Astrocyte (in vitro differentiated cells and primary cell): ENCODE measurements at regions not wholly inside any gene's neighbourhood (a gene's known extent, or its start where the extent isn't known, plus 50 kb on each side); places are given as distances from the start of the nearest gene placed in this dataset.

ENCODE experiments used
- DNase-seq: peaks from one replicate; pipeline ENCODE4 v3.0.0-alpha.2; 2010; ENCODE audit warnings: low read depth
- FAIRE-seq: peaks from 2 replicates; lab custom pipeline; 2011; peaks lifted over from hg19 to GRCh38; lab: Jason Lieb, UNC
- H2AFZ ChIP-seq: 2 replicates; pipeline ENCODE4 v1.6.0; 2012; ENCODE audit warnings: low read depth, low read length, inconsistent platforms
- H3K27ac ChIP-seq: 2 replicates; pipeline ENCODE4 v1.5.1; 2011; ENCODE audit warnings: low read depth, low read length, inconsistent platforms
- H3K27me3 ChIP-seq: 2 replicates; pipeline ENCODE4 v1.6.0; 2011; ENCODE audit warnings: low read length, inconsistent platforms; ENCODE audit not compliant: insufficient read depth
- H3K36me3 ChIP-seq: 2 replicates; pipeline ENCODE4 v1.5.1; 2011; ENCODE audit warnings: low read length, inconsistent platforms; ENCODE audit not compliant: insufficient read depth
- H3K4me1 ChIP-seq: 2 replicates; pipeline ENCODE4 v1.5.1; 2011; ENCODE audit warnings: low read length, inconsistent platforms; ENCODE audit not compliant: insufficient read depth
- H3K4me2 ChIP-seq: 2 replicates; pipeline ENCODE4 v1.6.0; 2012; ENCODE audit warnings: low read length, inconsistent platforms
- H3K4me3 ChIP-seq: 2 replicates; pipeline ENCODE4 v1.5.1; 2011; ENCODE audit warnings: low read depth, mild to moderate bottlenecking, low read length, inconsistent platforms; ENCODE audit not compliant: insufficient read depth
- H3K79me2 ChIP-seq: 2 replicates; pipeline ENCODE4 v1.6.0; 2012; ENCODE audit warnings: mild to moderate bottlenecking, low read length, inconsistent platforms; ENCODE audit not compliant: insufficient read depth
- H3K9ac ChIP-seq: 2 replicates; pipeline ENCODE4 v1.6.0; 2012; ENCODE audit warnings: mild to moderate bottlenecking, low read length, inconsistent platforms
- H3K9me3 ChIP-seq: 2 replicates; pipeline ENCODE4 v1.5.1; 2012; ENCODE audit warnings: low read depth, mild to moderate bottlenecking, low read length, inconsistent platforms; ENCODE audit not compliant: insufficient read depth
- H4K20me1 ChIP-seq: 2 replicates; pipeline ENCODE4 v1.6.0; 2012; ENCODE audit warnings: low read length, inconsistent platforms; ENCODE audit not compliant: insufficient read depth
- H3K27ac Mint-ChIP-seq: one replicate; pipeline ENCODE4 v1.8.0; 2021; ENCODE audit warnings: mild to moderate bottlenecking, mixed read lengths; ENCODE audit not compliant: unreplicated experiment
- H3K27me3 Mint-ChIP-seq: one replicate; pipeline ENCODE4 v1.8.0; 2021; ENCODE audit warnings: low read depth, mixed read lengths; ENCODE audit not compliant: unreplicated experiment
- H3K36me3 Mint-ChIP-seq: one replicate; pipeline ENCODE4 v1.8.0; 2021; ENCODE audit warnings: low read depth, mixed read lengths; ENCODE audit not compliant: unreplicated experiment
- H3K4me1 Mint-ChIP-seq: one replicate; pipeline ENCODE4 v1.8.0; 2021; ENCODE audit warnings: low read depth, mixed read lengths; ENCODE audit not compliant: unreplicated experiment
- H3K4me3 Mint-ChIP-seq: one replicate; pipeline ENCODE4 v1.8.0; 2021; ENCODE audit warnings: mild to moderate bottlenecking, moderate library complexity, mixed read lengths; ENCODE audit not compliant: unreplicated experiment
- H3K9me3 Mint-ChIP-seq: one replicate; pipeline ENCODE4 v1.8.0; 2021; ENCODE audit warnings: mild to moderate bottlenecking, mixed read lengths; ENCODE audit not compliant: unreplicated experiment
- EZH2 ChIP-seq: IDR thresholded peaks from 2 replicates; pipeline ENCODE4 v1.6.1; 2012; ENCODE audit warnings: mild to moderate bottlenecking, low read length, inconsistent platforms; ENCODE audit not compliant: insufficient read depth
- TF ChIP-seq, protein P1 (sequence below): IDR thresholded peaks from 2 replicates; pipeline ENCODE4 v1.5.1; 2011; ENCODE audit warnings: low read depth, mild to moderate bottlenecking, inconsistent platforms, low read length, moderate library complexity; ENCODE audit not compliant: insufficient read depth

DNA sequence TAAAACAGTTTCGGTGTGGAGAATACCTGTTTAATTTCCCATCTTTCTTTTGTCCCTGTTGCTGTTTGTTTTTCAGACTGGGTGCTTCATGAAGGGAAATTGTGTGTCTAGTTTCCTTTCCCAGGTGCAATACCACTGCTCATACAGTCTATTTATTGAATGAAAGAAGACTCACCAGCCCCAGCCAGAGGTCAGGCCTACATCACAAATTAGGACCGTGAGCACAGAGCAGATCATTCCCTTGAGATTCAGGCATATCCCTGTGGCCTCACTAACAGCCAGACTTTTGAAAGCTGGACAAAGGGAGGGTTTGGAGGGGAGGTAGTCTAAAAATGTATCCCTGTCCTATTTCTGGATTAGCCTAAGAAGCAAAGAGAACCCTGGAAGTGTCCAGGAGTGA lies 278.9 kb downstream of the IRS1 start:
- Histone ChIP-seq H4K20me1 (no peaks in the 10 kb centered on the region), H3K4me2 (no peak overlapping the region), H3K79me2 (no peaks in the 10 kb centered on the region), H2AFZ (no peak overlapping the region), H3K27me3 (no peaks in the 10 kb centered on the region), H3K9ac (no peak overlapping the region), H3K4me1 (no peaks in the 10 kb centered on the region), H3K4me3 (no peak overlapping the region), H3K36me3 (no peaks in the 10 kb centered on the region), H3K27ac (no peak overlapping the region), H3K9me3 (no peaks in the 10 kb centered on the region)
- Mint-ChIP-seq H3K9me3 (peaks cover 16% of the 10 kb centered on the region), H3K27ac (no peak overlapping the region), H3K36me3 (peaks cover 5% of the 10 kb centered on the region), H3K27me3 (no peaks in the 10 kb centered on the region), H3K4me3 (no peak overlapping the region), H3K4me1 (no peaks in the 10 kb centered on the region)
- no peak for DNase-seq
- FAIRE-seq: no peak
- TF ChIP-seq, protein P1, sequence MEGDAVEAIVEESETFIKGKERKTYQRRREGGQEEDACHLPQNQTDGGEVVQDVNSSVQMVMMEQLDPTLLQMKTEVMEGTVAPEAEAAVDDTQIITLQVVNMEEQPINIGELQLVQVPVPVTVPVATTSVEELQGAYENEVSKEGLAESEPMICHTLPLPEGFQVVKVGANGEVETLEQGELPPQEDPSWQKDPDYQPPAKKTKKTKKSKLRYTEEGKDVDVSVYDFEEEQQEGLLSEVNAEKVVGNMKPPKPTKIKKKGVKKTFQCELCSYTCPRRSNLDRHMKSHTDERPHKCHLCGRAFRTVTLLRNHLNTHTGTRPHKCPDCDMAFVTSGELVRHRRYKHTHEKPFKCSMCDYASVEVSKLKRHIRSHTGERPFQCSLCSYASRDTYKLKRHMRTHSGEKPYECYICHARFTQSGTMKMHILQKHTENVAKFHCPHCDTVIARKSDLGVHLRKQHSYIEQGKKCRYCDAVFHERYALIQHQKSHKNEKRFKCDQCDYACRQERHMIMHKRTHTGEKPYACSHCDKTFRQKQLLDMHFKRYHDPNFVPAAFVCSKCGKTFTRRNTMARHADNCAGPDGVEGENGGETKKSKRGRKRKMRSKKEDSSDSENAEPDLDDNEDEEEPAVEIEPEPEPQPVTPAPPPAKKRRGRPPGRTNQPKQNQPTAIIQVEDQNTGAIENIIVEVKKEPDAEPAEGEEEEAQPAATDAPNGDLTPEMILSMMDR: no peak
- no peak for TF ChIP-seq EZH2

DNA sequence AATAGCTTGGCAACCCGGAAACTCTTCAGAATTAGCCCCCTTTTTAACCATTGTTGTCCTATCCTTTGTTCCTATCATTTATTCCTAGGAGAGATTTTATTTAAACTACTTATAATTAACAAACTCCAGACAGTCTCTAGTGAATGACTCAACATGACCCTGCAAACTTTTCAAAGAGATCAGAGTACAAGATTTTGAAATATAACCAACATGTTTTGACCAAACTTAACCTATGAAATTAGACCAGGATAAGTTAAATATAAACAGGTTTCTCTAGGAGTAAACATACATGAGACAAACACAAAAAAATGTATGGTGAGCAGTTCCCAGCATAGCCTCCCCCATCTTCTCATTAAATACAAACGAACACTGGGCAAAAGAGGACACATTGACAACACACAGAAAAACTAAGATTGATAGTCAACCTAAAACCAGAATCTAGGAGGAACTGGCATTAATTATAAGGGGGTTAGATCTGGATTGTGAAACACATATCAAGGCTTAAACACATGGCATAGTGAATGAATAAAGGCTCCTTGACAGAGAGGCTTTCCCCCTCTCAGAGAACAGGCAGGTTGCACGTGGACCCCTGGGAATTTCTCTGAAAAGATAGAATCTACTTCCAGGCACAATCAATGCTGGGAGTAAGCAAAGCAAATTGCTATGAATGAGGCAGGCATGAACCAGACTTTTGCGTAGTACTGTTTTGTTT lies 284.1 kb downstream of the IRS1 start:
- no peak overlapping the region for H3K27ac ChIP-seq
- no peaks in the 10 kb centered on the region for H3K4me1 ChIP-seq
- no peak overlapping the region for H3K4me3 Mint-ChIP-seq
- no peaks in the 10 kb centered on the region for H3K27me3 ChIP-seq
- no peak overlapping the region for H3K9ac ChIP-seq
- no peaks in the 10 kb centered on the region for H3K79me2 ChIP-seq
- no peaks in the 10 kb centered on the region for H3K36me3 ChIP-seq
- TF ChIP-seq, protein P1: no peak
- TF ChIP-seq EZH2: no peak
- H3K4me3 ChIP-seq: no peak overlapping the region
- H2AFZ ChIP-seq: no peak overlapping the region
- no peak for FAIRE-seq
- peaks cover 6% of the 10 kb centered on the region for H3K9me3 Mint-ChIP-seq
- H3K27ac Mint-ChIP-seq: no peak overlapping the region
- peaks cover 6% of the 10 kb centered on the region for H3K4me1 Mint-ChIP-seq
- H3K9me3 ChIP-seq: no peaks in the 10 kb centered on the region
- no peaks in the 10 kb centered on the region for H3K27me3 Mint-ChIP-seq
- H4K20me1 ChIP-seq: no peaks in the 10 kb centered on the region
- no peak overlapping the region for H3K4me2 ChIP-seq
- peak; percentile 26 for DNase-seq
- no peaks in the 10 kb centered on the region for H3K36me3 Mint-ChIP-seq

DNA sequence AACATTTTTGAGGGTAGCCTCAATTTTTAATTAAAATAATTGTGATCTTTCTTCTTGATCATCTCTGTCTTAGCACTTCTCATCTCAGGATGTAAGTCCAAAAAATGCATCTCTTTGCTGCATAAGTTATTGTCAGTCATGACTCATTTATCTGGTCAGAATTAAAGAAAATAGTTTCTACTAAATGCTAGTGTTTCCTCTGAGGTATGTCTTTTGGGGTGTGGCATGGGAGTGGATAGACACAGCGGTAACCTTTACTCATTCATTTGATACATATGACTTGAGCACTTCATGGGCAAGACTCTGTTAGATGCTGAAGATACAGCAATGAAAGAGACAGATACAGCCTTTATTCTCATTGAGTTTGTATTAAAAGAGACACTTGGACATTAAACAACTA lies 284.7 kb downstream of the IRS1 start:
- H3K4me1 Mint-ChIP-seq: peaks cover 6% of the 10 kb centered on the region

More for the DNA sequence above, 284.7 kb downstream of the IRS1 start:
- no peaks in the 10 kb centered on the region for H3K36me3 Mint-ChIP-seq
- FAIRE-seq (no peak), DNase-seq (peak; percentile 45)
- no peak overlapping the region for H3K27ac ChIP-seq
- no peaks in the 10 kb centered on the region for H4K20me1 ChIP-seq
- no peaks in the 10 kb centered on the region for H3K27me3 ChIP-seq
- no peak overlapping the region for H3K4me2 ChIP-seq
- no peaks in the 10 kb centered on the region for H3K36me3 ChIP-seq
- H3K9ac ChIP-seq: no peak overlapping the region
- no peak overlapping the region for H3K4me3 ChIP-seq
- no peak overlapping the region for H3K4me3 Mint-ChIP-seq
- H3K79me2 ChIP-seq: no peaks in the 10 kb centered on the region
- no peaks in the 10 kb centered on the region for H3K9me3 ChIP-seq
- TF ChIP-seq EZH2: no peak
- TF ChIP-seq, protein P1: no peak
- H3K27ac Mint-ChIP-seq: no peak overlapping the region
- no peaks in the 10 kb centered on the region for H3K4me1 ChIP-seq
- H3K27me3 Mint-ChIP-seq: no peaks in the 10 kb centered on the region
- peaks cover 5% of the 10 kb centered on the region for H3K9me3 Mint-ChIP-seq
- no peak overlapping the region for H2AFZ ChIP-seq
